ENCODE measurements at regions not wholly inside any gene's neighbourhood (a gene's known extent, or its start where the extent isn't known, plus 50 kb on each side); places are given as distances from the start of the nearest gene placed in this dataset.

GRCh38 chr12:115037830-115038229 is 353.9 kb upstream of the TBX3 start:
- TF ChIP-seq, protein P1, sequence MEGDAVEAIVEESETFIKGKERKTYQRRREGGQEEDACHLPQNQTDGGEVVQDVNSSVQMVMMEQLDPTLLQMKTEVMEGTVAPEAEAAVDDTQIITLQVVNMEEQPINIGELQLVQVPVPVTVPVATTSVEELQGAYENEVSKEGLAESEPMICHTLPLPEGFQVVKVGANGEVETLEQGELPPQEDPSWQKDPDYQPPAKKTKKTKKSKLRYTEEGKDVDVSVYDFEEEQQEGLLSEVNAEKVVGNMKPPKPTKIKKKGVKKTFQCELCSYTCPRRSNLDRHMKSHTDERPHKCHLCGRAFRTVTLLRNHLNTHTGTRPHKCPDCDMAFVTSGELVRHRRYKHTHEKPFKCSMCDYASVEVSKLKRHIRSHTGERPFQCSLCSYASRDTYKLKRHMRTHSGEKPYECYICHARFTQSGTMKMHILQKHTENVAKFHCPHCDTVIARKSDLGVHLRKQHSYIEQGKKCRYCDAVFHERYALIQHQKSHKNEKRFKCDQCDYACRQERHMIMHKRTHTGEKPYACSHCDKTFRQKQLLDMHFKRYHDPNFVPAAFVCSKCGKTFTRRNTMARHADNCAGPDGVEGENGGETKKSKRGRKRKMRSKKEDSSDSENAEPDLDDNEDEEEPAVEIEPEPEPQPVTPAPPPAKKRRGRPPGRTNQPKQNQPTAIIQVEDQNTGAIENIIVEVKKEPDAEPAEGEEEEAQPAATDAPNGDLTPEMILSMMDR (IDR thresholded peaks at IDR 0.05 in 4 of 5, conservative IDR thresholded peaks at IDR 0.05 in 1 of 5) = no peak
- TF ChIP-seq POLR2A (IDR thresholded peaks at IDR 0.05) = no peak

Data from gastrocnemius medialis (tissue), 4 donors.